Chondrocyte (in vitro differentiated cells): ENCODE measurements at regions not wholly inside any gene's neighbourhood (a gene's known extent, or its start where the extent isn't known, plus 50 kb on each side); places are given as distances from the start of the nearest gene placed in this dataset.

ENCODE experiments used
- DNase-seq: peaks from one replicate; pipeline ENCODE4 v3.0.0; 2021; ENCODE audit warnings: mixed read lengths, low spot score
- H3K27ac Mint-ChIP-seq: one replicate; pipeline ENCODE4 v1.8.0; 2021; ENCODE audit warnings: mild to moderate bottlenecking, moderate library complexity, mixed read lengths; ENCODE audit not compliant: unreplicated experiment
- H3K27me3 Mint-ChIP-seq: 2 replicates; pipeline ENCODE4 v1.8.0; 2021; ENCODE audit warnings: low read depth, mixed read lengths
- H3K36me3 Mint-ChIP-seq: 2 replicates; pipeline ENCODE4 v1.8.0; 2021; ENCODE audit warnings: low read depth, mixed read lengths
- H3K4me1 Mint-ChIP-seq: 2 replicates; pipeline ENCODE4 v1.8.0; 2021; ENCODE audit warnings: low read depth, mild to moderate bottlenecking, mixed read lengths
- H3K4me3 Mint-ChIP-seq: one replicate; pipeline ENCODE4 v1.8.0; 2021; ENCODE audit warnings: mild to moderate bottlenecking, moderate library complexity, mixed read lengths; ENCODE audit not compliant: unreplicated experiment
- H3K9me3 Mint-ChIP-seq: 2 replicates; pipeline ENCODE4 v1.8.0; 2021; ENCODE audit warnings: low read depth, mixed read lengths
- CTCF ChIP-seq: fragments of 200-600 bp; sonication (generic); IDR thresholded peaks from 2 replicates; pipeline ENCODE4 v1.5.0; 2021; ENCODE audit warnings: antibody characterized with exemption, mild to moderate bottlenecking, moderate library complexity

- no peaks in the 10 kb centered on the region for H3K36me3 Mint-ChIP-seq
- H3K4me3 Mint-ChIP-seq, result no peak overlapping the region
- no peaks in the 10 kb centered on the region for H3K9me3 Mint-ChIP-seq
- H3K27ac Mint-ChIP-seq, result no peak overlapping the region
- peaks cover 8% of the 10 kb centered on the region for H3K4me1 Mint-ChIP-seq
- TF ChIP-seq CTCF, result no peak
- no peaks in the 10 kb centered on the region for H3K27me3 Mint-ChIP-seq
- no peak for DNase-seq
Observed at GRCh38 chrX:134713618-134714107, 55.4 kb upstream of the PLAC1 start.

DNA sequence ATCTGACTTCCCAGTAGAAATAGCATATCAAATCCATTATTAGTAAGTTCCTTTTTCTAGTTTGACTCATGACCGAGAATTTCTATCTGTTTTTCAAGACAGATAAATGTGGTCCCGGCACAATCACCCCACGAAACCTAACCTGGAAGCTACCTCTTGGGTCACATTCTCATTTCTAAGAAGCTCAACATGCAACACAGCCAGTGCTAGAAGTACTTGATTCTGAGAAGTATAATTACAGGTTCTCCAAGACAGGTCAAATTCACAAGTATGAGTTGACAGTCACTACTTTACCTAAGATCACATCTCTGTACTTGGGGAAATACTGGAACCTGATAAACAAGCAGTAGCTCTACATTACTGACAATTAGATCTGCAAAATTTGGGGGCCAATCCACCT, 54.0 kb upstream of the PLAC1 start:
- Mint-ChIP-seq H3K27ac (no peak overlapping the region), H3K36me3 (no peaks in the 10 kb centered on the region), H3K9me3 (no peaks in the 10 kb centered on the region), H3K4me1 (no peaks in the 10 kb centered on the region), H3K27me3 (no peaks in the 10 kb centered on the region), H3K4me3 (no peak overlapping the region)
- no peak for DNase-seq
- no peak for TF ChIP-seq CTCF

- TF ChIP-seq CTCF, result no peak
- Mint-ChIP-seq H3K4me3 (no peak overlapping the region), H3K27ac (no peak overlapping the region), H3K27me3 (no peaks in the 10 kb centered on the region), H3K36me3 (no peaks in the 10 kb centered on the region), H3K9me3 (no peaks in the 10 kb centered on the region), H3K4me1 (no peaks in the 10 kb centered on the region)
- no peak for DNase-seq
Observed at GRCh38 chrX:134711135-134711921, 53.1 kb upstream of the PLAC1 start.
